HepG2 (cell line): ENCODE measurements at regions not wholly inside any gene's neighbourhood (a gene's known extent, or its start where the extent isn't known, plus 50 kb on each side); places are given as distances from the start of the nearest gene placed in this dataset.

Experiments
- ATAC-seq: fragments of 200-7000 bp; cut with Tn5 transposase; 3 replicates; pipeline ENCODE4 v1.9.1; 2020; ENCODE audit warnings: mild to moderate bottlenecking, moderate library complexity
- BruUV-seq: library from RNA; stranded (reverse); fragments of 400-500 nt; replicated peaks from 2 replicates; lab custom pipeline; 2021; lab: Mats Ljungman, UMichigan
- CTCF ChIA-PET: fragments of 300-600 bp; formaldehyde crosslinking; extraction: SDS; loops from one replicate; lab custom pipeline; 2021; ENCODE audit warnings: low total read pairs, inconsistent platforms, low intra/inter-chr PET ratio; lab: Yijun Ruan, JAX
- POLR2A ChIA-PET: fragments of 350-600 bp; sonication (Branson Sonifier 250); formaldehyde crosslinking; loops from one replicate; lab custom pipeline; 2020; ENCODE audit warnings: antibody characterized with exemption, inconsistent platforms; lab: Yijun Ruan, JAX
- DNase-seq: peaks from one replicate; pipeline ENCODE4 v3.0.0-alpha.2; 2015; ENCODE audit warnings: low spot score
- FAIRE-seq: peaks from 3 replicates; lab custom pipeline; 2011; peaks lifted over from hg19 to GRCh38; lab: Jason Lieb, UNC
- H2AFZ ChIP-seq: one replicate; pipeline ENCODE4 v1.6.1; 2011; ENCODE audit warnings: low read length, inconsistent platforms
- H3K27ac ChIP-seq: fragments of 300-600 bp; 3 replicates; pipeline ENCODE4 v1.8.0; 2011; ENCODE audit warnings: mixed run types, mild to moderate bottlenecking, mixed read lengths, low read length, inconsistent platforms; ENCODE audit not compliant: insufficient read depth; ENCODE audit errors: extremely low read length
- H3K27me3 ChIP-seq, 2 experiments: fragments of 200-600 bp in 1 of 2; 2 replicates in 1 of 2; 3 replicates in 1 of 2; pipeline versions ENCODE4 v1.6.0 to v1.8.0; 2011; ENCODE audit warnings: low read length in 2 of 2, mild to moderate bottlenecking in 2 of 2, moderate library complexity in 2 of 2, inconsistent platforms in 1 of 2; ENCODE audit not compliant: insufficient read depth in 2 of 2, control insufficient read depth in 1 of 2
- H3K36me3 ChIP-seq, 2 experiments: fragments of 200-600 bp in 1 of 2; replicated peaks in 1 of 2; 2 replicates in 1 of 2; 3 replicates in 1 of 2; pipeline versions ENCODE4 v1.5.1 to v1.8.0; 2011; ENCODE audit warnings: low read length in 2 of 2, inconsistent platforms in 1 of 2; ENCODE audit not compliant: insufficient read depth in 2 of 2, control insufficient read depth in 1 of 2
- H3K4me1 ChIP-seq: 2 replicates; pipeline ENCODE4 v1.5.1; 2012; ENCODE audit warnings: low read length, inconsistent platforms; ENCODE audit not compliant: insufficient read depth
- H3K4me2 ChIP-seq: 2 replicates; pipeline ENCODE4 v1.6.0; 2011; ENCODE audit warnings: low read depth, low read length, inconsistent platforms
- H3K4me3 ChIP-seq, 3 experiments: fragments of 200-600 bp in 1 of 3; sonication (generic), shearing (Covaris generic) in 1 of 3; replicated peaks in 1 of 3; 2 replicates each; pipeline ENCODE4 v1.5.1; 2011 to 2016; ENCODE audit warnings: low read length in 3 of 3, inconsistent platforms in 2 of 3, low read depth in 2 of 3, mild to moderate bottlenecking in 2 of 3, control low read depth in 1 of 3, mixed read lengths in 1 of 3; ENCODE audit not compliant: insufficient read depth in 1 of 3
- H3K79me2 ChIP-seq: one replicate; pipeline ENCODE4 v1.6.1; 2011; ENCODE audit warnings: low read length, inconsistent platforms; ENCODE audit not compliant: insufficient read depth
- H3K9ac ChIP-seq: 2 replicates; pipeline ENCODE4 v1.6.0; 2011; ENCODE audit warnings: mild to moderate bottlenecking, low read depth, low read length, inconsistent platforms; ENCODE audit not compliant: insufficient read depth
- H3K9me3 ChIP-seq: 2 replicates; pipeline ENCODE4 v1.5.1; 2012; ENCODE audit warnings: mild to moderate bottlenecking, low read length
- H4K20me1 ChIP-seq: 2 replicates; pipeline ENCODE4 v1.6.0; 2011; ENCODE audit warnings: inconsistent platforms, mild to moderate bottlenecking, low read length, moderate library complexity; ENCODE audit not compliant: insufficient read depth
- CREM ChIP-seq, 2 experiments: sonication (generic) in 1 of 2; formaldehyde crosslinking in 1 of 2; IDR thresholded peaks; 2 replicates each; pipeline versions ENCODE4 v1.4.0 to v1.6.1; 2016 to 2020; ENCODE audit warnings: antibody characterized with exemption in 1 of 2, mild to moderate bottlenecking in 1 of 2, missing genetic modification reagents in 1 of 2
- JARID2 ChIP-seq: sonication (generic); formaldehyde crosslinking; IDR thresholded peaks from 2 replicates; pipeline ENCODE4 v1.8.1; 2023; ENCODE audit warnings: missing genetic modification reagents, inconsistent platforms; ENCODE audit not compliant: insufficient replicate concordance
- KDM4B ChIP-seq: sonication (generic); formaldehyde crosslinking; IDR thresholded peaks from 2 replicates; pipeline ENCODE4 v1.4.0; 2020; ENCODE audit warnings: missing genetic modification reagents
- POLR2AphosphoS2 ChIP-seq: IDR thresholded peaks from 2 replicates; pipeline ENCODE4 v1.6.1; 2011; ENCODE audit warnings: low read depth, low read length, improper control_type of control experiment
- SMARCC2 ChIP-seq: fragments of 450-650 bp; IDR thresholded peaks from 2 replicates; pipeline ENCODE4 v1.6.1; 2017; ENCODE audit warnings: antibody characterized with exemption, mild to moderate bottlenecking
- STAG1 ChIP-seq: sonication (generic); formaldehyde crosslinking; IDR thresholded peaks from 2 replicates; pipeline ENCODE4 v1.4.0; 2020; ENCODE audit warnings: missing genetic modification reagents
- WIZ ChIP-seq: sonication (generic); formaldehyde crosslinking; IDR thresholded peaks from 2 replicates; pipeline ENCODE4 v1.5.1; 2020; ENCODE audit warnings: mild to moderate bottlenecking, missing genetic modification reagents
- ZBED4 ChIP-seq: sonication (generic); formaldehyde crosslinking; IDR thresholded peaks from 2 replicates; pipeline ENCODE4 v1.4.0; 2020; ENCODE audit warnings: missing genetic modification reagents, borderline replicate concordance
- ZNF572 ChIP-seq: sonication (generic); formaldehyde crosslinking; IDR thresholded peaks from 2 replicates; pipeline ENCODE4 v1.5.1; 2020; ENCODE audit warnings: mild to moderate bottlenecking, missing genetic modification reagents
- ZNF768 ChIP-seq: sonication (generic); formaldehyde crosslinking; IDR thresholded peaks from 2 replicates; pipeline ENCODE4 v1.4.0; 2020; ENCODE audit warnings: missing genetic modification reagents
- ZNF816 ChIP-seq: sonication (generic); formaldehyde crosslinking; IDR thresholded peaks from 2 replicates; pipeline ENCODE4 v1.8.0; 2022; ENCODE audit warnings: missing genetic modification reagents, mild to moderate bottlenecking, borderline replicate concordance
- ZNF879 ChIP-seq: sonication (generic); formaldehyde crosslinking; IDR thresholded peaks from 2 replicates; pipeline ENCODE4 v1.8.1; 2023; ENCODE audit warnings: missing genetic modification reagents
- WGBS: methylation state at CpG from one replicate; pipeline ENCODE4 v1.1.6; 2017; ENCODE audit warnings: low lambda C conversion rate; 5-methylcytosine and 5-hydroxymethylcytosine counted together
- in situ Hi-C: cut with HindIII; loops from 2 replicates; pipeline ENCODE4 v1.10.0; 2017; ENCODE audit warnings: low pct_unique_long_range_greater_than_20kb; ENCODE audit not compliant: extremely low pct_ligation_motif_present
- intact Hi-C: fragments of 100-400 bp; cut with micrococcal nuclease; formaldehyde crosslinking; loops from one replicate; pipeline ENCODE4 v1.10.0; 2022; ENCODE audit not compliant: unreplicated experiment
- TF ChIP-seq, protein P1 (sequence below): sonication (generic); formaldehyde crosslinking; IDR thresholded peaks from 2 replicates; pipeline ENCODE4 v1.8.0; 2022; ENCODE audit warnings: low read depth, missing genetic modification reagents
- TF ChIP-seq, protein P2 (sequence below): sonication (generic); formaldehyde crosslinking; IDR thresholded peaks from 2 replicates; pipeline ENCODE4 v1.5.0; 2020; ENCODE audit warnings: missing genetic modification reagents

GRCh38 chr12:61999311-61999710 lies 260.9 kb upstream of the USP15 start (continued):
- TF ChIP-seq WIZ (CRISPR knock-in tag) (no peak), JARID2 (CRISPR knock-in tag) (no peak), CREM (IDR thresholded peaks at IDR 0.05) (no peak), CREM (CRISPR knock-in tag; IDR thresholded peaks at IDR 0.05) (no peak), ZNF572 (no peak)

DNA sequence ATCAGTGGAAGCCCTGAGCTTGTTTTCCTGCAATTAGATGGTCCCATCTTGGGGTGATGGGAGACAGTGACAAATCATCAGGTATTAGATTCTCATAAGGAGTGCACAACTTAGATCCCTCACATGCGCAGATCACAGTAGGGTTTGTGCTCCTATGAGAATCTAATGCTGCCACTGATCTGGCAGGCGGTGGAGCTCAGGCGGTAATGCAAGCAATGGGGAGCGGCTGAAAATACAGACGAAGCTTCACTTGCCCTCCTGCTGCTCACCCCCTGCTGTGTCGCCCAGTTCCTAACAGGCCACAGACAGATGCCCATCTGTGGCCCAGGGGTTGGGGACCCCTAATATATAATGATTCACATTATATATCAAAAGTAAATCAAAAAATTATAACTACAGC lies 258.8 kb upstream of the USP15 start:
- ATAC-seq (no peak), FAIRE-seq (no peak)
- Histone ChIP-seq H3K36me3 (no peaks in the 10 kb centered on the region), H3K9me3 (no peaks in the 10 kb centered on the region), H3K27ac (no peak overlapping the region), H3K4me1 (no peaks in the 10 kb centered on the region), H3K4me2 (no peak overlapping the region)
- CTCF ChIA-PET = no interaction called here
- TF ChIP-seq KDM4B (CRISPR knock-in tag) (no peak), POLR2AphosphoS2 (no peak), ZNF879 (no peak), STAG1 (CRISPR knock-in tag) (no peak), SMARCC2 (no peak), ZNF816 (CRISPR knock-in tag) (no peak), ZNF768 (CRISPR knock-in tag) (no peak), ZBED4 (CRISPR knock-in tag) (no peak)
- TF ChIP-seq, protein P1, sequence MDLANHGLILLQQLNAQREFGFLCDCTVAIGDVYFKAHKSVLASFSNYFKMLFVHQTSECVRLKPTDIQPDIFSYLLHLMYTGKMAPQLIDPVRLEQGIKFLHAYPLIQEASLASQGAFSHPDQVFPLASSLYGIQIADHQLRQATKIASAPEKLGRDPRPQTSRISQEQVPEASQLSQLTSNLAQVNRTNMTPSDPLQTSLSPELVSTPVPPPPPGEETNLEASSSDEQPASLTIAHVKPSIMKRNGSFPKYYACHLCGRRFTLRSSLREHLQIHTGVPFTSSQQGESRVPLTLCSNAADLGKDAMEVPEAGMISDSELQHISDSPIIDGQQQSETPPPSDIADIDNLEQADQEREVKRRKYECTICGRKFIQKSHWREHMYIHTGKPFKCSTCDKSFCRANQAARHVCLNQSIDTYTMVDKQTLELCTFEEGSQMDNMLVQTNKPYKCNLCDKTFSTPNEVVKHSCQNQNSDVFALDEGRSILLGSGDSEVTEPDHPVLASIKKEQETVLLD (CRISPR knock-in tag) = no peak
- TF ChIP-seq, protein P2, sequence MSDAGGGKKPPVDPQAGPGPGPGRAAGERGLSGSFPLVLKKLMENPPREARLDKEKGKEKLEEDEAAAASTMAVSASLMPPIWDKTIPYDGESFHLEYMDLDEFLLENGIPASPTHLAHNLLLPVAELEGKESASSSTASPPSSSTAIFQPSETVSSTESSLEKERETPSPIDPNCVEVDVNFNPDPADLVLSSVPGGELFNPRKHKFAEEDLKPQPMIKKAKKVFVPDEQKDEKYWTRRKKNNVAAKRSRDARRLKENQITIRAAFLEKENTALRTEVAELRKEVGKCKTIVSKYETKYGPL = no peak
- TF ChIP-seq, all 625 proteins: peak for 0
- intact Hi-C loops (no loop called here), in situ Hi-C loops (no loop called here)
- 16% methylated on average over 6 of the region's 6 CpGs for WGBS
- POLR2A ChIA-PET = no interaction called here
- H3K79me2 ChIP-seq = no peaks in the 10 kb centered on the region
- H3K9ac ChIP-seq = no peak overlapping the region
- no peak overlapping the region for H2AFZ ChIP-seq
- no peak overlapping the region for H3K4me3 ChIP-seq
- no peaks in the 10 kb centered on the region for H3K27me3 ChIP-seq
- no TSS peak for BruUV-seq
- no peaks in the 10 kb centered on the region for H4K20me1 ChIP-seq
- DNase-seq = no peak
